Loucy (cell line): ENCODE measurements at regions not wholly inside any gene's neighbourhood (a gene's known extent, or its start where the extent isn't known, plus 50 kb on each side); places are given as distances from the start of the nearest gene placed in this dataset.

Experiments
- EZH2phosphoT487 ChIP-seq: fragments of 200-600 bp; IDR thresholded peaks from 2 replicates; pipeline ENCODE4 v1.6.1; 2018; ENCODE audit warnings: antibody characterized with exemption, mild to moderate bottlenecking, moderate library complexity, borderline replicate concordance
- TF ChIP-seq, protein P1 (sequence below): fragments of 200-600 bp; sonication (generic); conservative IDR thresholded peaks from 2 replicates; pipeline ENCODE4 v1.5.1; 2014; ENCODE audit warnings: mild to moderate bottlenecking, antibody characterized with exemption, low read length

DNA sequence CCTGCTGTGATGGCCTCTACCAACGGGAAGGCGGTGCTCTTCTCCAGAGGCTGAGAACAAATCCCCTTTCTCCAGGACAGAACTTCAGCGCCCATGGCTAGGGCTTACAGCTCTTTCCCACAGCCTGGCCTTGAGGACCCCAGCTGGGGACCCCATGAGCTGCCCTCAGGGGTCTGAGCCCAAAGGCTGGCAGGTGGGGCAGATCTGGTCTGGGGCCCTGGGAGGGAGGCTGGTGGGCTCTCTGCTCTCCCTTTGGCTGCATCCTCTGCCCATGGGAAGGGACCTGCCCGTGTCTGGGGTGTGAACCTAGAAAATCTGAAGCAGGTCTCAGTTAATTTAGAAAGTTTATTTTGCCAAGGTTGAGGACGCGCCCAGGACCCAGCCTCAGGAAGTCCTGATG lies 322.1 kb downstream of the ADGRD1 start:
- TF ChIP-seq, protein P1, sequence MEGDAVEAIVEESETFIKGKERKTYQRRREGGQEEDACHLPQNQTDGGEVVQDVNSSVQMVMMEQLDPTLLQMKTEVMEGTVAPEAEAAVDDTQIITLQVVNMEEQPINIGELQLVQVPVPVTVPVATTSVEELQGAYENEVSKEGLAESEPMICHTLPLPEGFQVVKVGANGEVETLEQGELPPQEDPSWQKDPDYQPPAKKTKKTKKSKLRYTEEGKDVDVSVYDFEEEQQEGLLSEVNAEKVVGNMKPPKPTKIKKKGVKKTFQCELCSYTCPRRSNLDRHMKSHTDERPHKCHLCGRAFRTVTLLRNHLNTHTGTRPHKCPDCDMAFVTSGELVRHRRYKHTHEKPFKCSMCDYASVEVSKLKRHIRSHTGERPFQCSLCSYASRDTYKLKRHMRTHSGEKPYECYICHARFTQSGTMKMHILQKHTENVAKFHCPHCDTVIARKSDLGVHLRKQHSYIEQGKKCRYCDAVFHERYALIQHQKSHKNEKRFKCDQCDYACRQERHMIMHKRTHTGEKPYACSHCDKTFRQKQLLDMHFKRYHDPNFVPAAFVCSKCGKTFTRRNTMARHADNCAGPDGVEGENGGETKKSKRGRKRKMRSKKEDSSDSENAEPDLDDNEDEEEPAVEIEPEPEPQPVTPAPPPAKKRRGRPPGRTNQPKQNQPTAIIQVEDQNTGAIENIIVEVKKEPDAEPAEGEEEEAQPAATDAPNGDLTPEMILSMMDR: no peak
- no peak for TF ChIP-seq EZH2phosphoT487
